GM21619 (cell line): ENCODE measurements at regions not wholly inside any gene's neighbourhood (a gene's known extent, or its start where the extent isn't known, plus 50 kb on each side); places are given as distances from the start of the nearest gene placed in this dataset.
"Not testable (repeated sequence)": the region's sequence is repeated elsewhere in the genome, so short reads cannot be mapped to it uniquely, and the experiment has no call there.

Source experiments
- ATAC-seq: cut with Tn5 transposase; IDR thresholded peaks from one replicate; pipeline ENCODE4 v1.9.1; 2021; ENCODE audit not compliant: unreplicated experiment

- ATAC-seq = no peak
These were observed 241.5 kb downstream of the SATB2 start for GRCh38 chr2:199216253-199216652.

- ATAC-seq = no peak
These were observed 250.7 kb downstream of the SATB2 start for GRCh38 chr2:199207011-199207410.

DNA sequence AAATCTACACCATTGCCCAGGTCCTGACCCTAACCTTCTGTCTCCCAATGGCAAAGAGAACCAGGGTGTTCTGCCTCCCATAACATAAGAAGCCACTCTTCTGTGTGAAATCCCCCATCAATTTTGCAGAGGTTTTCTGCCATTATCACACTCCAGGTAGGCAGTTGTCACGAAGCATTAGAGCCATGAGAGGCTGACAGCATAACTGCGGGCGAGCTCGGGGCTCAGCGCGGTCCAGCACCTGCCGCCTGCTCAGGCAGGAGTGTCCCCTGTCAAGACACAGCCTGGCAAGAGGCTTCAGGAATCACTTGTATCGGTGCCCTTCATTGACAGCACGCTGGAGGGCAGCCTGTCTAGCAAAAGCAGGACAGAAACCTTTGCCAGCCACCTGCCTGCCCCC is 251.2 kb downstream of the SATB2 start:
- ATAC-seq = no peak

GRCh38 chr2:199202964-199203363 is 254.8 kb downstream of the SATB2 start:
- no peak for ATAC-seq

DNA sequence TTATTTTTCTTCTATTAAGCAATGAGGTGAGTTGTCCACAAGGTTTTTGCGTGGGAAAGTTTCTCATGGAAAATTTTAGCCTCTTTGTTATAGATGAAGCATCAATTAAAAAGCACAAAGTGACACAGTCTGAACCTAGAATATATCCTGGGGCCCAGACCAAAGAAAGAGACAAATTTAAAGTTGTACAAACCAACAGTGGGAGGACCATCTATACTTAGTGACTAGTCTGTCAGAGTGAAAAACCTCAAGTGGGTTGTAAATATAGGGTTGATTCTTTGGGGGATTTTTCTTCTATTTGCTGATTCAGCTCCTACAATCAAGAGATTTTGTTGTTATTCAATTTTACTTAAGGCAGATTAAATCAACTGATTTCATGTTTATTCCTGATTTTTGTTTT is 256.2 kb downstream of the SATB2 start:
- no peak for ATAC-seq

GRCh38 chr2:199199797-199200196 is 257.9 kb downstream of the SATB2 start:
- no peak for ATAC-seq

- no peak for ATAC-seq
These were observed 260.3 kb downstream of the SATB2 start for GRCh38 chr2:199197448-199197847.

DNA sequence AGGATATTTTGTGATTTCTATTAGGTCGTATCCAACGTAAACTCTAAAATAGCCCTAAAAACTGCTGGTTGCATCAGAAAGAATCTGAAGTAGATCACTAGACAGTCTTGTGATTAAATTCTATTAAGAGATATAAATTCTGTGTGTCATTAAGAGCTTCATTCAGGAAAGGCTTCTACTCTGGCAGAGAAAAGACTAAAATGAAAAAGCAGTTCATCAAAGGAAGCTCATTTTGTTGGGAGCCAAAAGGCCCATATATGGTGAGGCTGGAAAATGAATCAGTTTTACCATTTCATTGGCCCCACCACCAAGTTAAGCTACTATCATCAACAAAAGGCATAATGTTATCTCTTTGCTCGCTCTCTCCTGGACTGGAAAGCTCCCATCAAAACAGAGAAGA is 261.1 kb downstream of the SATB2 start:
- ATAC-seq = no peak

- ATAC-seq = no peak
These were observed 261.7 kb downstream of the SATB2 start for GRCh38 chr2:199195927-199196502.

DNA sequence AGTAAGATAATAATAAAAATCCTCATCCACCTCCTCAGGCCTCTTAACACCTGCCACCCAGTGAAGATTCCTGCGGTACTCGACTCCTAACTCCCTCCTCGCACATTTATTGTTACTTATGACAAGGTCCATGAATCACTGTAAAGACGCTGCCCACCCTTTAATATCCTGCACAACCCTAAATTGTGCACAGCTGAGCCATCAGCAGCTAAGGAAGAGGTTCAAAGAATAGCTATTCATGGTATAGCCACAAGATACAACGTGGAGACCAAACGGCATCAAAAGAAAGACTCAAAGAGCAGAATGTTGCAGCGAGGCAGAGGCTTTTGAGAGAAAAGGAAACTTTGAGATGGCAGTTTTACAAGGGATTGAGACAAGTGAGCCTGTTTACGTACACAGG is 266.3 kb downstream of the SATB2 start:
- ATAC-seq = no peak

GRCh38 chr2:199189229-199189628 is 268.5 kb downstream of the SATB2 start:
- ATAC-seq = no peak

DNA sequence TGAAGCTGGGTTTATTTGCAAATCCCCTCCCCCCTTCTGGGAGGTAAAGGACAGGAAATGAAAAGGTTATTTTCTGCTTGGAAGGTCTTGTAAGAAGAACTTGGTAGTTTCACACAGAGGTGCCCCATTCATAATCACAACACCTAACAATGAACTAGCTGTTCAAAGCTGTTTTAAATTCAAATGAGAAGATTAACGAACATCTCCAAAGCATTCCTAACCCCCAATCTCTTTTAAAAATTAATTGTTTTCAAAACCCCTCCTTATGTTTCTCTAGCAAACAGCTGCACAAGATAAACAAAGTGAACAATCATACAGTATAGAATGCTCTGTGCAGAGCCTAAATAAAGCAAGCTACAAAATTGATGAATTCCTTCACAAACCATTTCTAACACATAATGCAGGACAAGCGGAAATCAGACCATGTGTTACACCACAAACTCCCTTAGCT is 271.4 kb downstream of the SATB2 start:
- ATAC-seq = no peak

GRCh38 chr2:199185174-199185573 is 272.6 kb downstream of the SATB2 start:
- ATAC-seq = not testable (repeated sequence)

GRCh38 chr2:199163613-199164458 is 293.9 kb downstream of the SATB2 start:
- no peak for ATAC-seq

DNA sequence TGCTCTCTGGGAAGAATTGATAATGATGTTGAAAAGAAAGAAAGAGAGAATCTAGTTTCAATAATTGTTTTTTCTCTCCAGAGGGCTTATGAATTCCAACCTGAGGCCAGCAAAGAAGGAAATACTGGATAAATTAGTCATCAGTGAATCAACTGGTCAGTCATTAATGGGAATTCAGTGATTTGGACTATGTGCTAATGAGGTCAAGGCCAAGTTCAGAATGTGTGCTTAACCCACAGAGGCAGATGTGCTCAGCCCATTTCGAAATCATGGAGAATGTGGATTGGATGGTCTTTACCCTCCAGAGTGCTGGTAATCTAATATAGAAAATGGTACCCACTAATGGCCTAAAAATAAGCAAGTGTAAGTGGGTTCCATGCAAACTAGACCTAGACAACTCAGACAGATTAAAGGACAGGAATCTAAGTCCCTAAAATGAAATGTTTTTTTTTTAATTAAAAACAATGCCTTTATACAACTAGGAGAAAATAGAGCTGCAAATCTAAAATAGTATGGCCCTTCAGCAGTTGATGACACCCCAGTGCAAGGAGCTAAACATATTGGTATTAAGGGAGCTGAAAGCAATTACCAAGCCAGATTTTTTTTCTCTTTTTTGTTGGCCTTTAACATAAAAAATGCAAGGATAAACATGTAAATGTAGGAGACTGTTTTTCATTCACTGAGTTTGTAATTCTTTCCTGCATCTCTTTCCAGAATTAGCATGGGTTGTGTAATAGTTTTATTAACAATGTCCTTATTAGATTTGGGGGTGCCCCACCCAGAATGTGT is 296.9 kb downstream of the SATB2 start:
- no peak for ATAC-seq

GRCh38 chr2:199160081-199160480 is 297.7 kb downstream of the SATB2 start:
- ATAC-seq = no peak

DNA sequence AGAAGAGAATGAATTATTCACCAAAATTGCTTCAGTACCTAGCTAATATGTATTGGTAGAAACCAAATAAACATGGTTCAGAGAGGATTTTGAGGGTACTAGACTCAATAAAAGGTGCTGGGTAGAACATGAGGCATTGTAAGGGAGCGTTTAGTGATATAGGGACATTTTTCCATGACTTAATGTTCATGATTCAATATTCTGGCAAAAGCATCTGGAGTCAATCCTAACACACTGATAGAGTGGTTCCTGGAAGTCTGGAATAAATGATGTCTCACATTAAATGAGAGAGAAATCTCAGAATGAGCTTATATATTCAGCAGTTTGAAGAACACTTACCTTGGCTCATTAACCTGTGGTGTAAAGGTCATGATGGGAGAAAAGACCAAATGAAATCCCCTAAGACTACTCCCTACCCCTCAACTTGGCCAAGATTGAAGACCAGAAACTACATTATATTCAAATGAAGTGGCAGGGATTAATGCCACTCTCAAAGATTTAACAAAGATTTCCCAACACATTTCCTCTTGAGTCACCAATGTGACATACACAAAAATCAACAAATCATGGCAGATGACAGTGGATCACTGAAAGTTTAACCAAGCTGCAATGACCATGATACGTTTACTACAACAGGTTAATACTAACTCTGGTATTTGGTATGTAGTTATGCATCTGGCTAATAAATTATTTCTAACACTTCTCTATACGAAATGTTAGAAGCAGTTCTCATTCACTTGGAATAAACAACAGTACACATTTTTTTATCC is 309.5 kb downstream of the SATB2 start:
- ATAC-seq = no peak

- ATAC-seq = no peak
These were observed 310.5 kb downstream of the SATB2 start for GRCh38 chr2:199147216-199147615.

GRCh38 chr2:199144546-199144945 is 313.2 kb downstream of the SATB2 start:
- no peak for ATAC-seq

DNA sequence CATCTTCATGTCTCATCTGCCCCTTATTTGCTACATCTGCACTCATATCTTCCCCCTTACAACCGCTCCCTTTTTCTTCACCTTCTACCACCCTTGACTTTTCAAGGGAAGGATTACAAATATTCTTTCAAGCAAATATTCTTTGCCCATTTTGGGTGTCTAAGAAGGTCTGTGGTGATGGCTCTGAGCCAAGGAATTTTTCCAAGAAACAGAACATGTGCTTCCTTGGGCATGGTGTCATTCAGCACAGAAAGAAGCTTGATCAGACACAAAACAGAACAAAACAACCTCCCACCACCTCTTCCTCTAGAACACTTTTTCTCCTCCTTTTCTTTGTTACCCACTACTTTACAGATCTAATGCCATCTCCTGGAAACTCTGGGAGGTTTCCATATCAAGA is 313.7 kb downstream of the SATB2 start:
- no peak for ATAC-seq

GRCh38 chr2:199136681-199137080 is 321.1 kb downstream of the SATB2 start:
- no peak for ATAC-seq
